ENCODE measurements at regions not wholly inside any gene's neighbourhood (a gene's known extent, or its start where the extent isn't known, plus 50 kb on each side); places are given as distances from the start of the nearest gene placed in this dataset.

DNA sequence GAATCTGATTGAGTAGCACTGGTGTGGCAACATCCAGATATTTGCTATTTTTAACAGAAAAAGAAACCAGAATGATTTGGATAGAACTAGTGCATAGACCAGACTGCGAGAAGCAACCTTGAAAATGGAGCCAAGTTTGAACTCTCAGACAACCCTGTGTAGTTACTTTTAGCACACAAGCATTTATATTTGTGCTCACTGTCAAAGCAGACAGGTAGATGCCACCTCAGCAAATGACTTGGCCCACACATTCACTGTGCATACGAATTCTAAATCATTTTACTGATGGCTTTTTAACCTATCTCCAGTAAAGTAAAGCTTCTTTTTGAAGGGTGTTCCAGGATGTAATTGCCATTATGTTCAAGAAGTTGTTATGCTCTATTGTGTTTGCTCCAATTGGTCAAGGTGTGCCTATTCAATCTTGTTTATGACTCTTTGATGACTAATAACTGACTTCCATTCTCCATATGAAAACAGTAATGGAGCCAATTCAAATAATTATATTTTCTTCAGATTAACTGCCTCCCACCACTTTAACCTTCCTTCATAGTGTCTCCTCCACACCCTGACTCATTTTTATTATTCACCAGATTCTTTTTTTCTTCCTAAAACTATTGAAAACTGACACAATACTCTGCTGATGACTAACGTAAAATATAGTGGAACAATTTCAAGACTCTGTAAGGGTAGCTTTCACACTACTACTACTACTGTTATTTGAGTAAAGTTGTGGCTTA is 138.5 kb downstream of the CCER1 start:
- Histone ChIP-seq H3K9me3 (ENCODE audit: insufficient read depth, low read length) (no peaks in the 10 kb centered on the region), H3K4me2 (ENCODE audit: low read length) (no peak overlapping the region), H3K36me3 (replicated peaks; ENCODE audit: low read depth, low read length) (no peaks in the 10 kb centered on the region), H4K20me1 (ENCODE audit: insufficient read depth, low read length) (no peaks in the 10 kb centered on the region), H3K4me3 (ENCODE audit: low read length) (no peak overlapping the region), H3K27me3 (ENCODE audit: low read depth, low read length) (no peaks in the 10 kb centered on the region), H2AFZ (ENCODE audit: low read depth, low read length) (no peak overlapping the region), H3K4me1 (ENCODE audit: low read length) (no peaks in the 10 kb centered on the region), H3K79me2 (ENCODE audit: low read length) (no peaks in the 10 kb centered on the region), H3K27ac (ENCODE audit: low read length) (no peak overlapping the region), H3K9ac (ENCODE audit: low read length) (no peak overlapping the region)
- TF ChIP-seq, protein P1, sequence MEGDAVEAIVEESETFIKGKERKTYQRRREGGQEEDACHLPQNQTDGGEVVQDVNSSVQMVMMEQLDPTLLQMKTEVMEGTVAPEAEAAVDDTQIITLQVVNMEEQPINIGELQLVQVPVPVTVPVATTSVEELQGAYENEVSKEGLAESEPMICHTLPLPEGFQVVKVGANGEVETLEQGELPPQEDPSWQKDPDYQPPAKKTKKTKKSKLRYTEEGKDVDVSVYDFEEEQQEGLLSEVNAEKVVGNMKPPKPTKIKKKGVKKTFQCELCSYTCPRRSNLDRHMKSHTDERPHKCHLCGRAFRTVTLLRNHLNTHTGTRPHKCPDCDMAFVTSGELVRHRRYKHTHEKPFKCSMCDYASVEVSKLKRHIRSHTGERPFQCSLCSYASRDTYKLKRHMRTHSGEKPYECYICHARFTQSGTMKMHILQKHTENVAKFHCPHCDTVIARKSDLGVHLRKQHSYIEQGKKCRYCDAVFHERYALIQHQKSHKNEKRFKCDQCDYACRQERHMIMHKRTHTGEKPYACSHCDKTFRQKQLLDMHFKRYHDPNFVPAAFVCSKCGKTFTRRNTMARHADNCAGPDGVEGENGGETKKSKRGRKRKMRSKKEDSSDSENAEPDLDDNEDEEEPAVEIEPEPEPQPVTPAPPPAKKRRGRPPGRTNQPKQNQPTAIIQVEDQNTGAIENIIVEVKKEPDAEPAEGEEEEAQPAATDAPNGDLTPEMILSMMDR (IDR thresholded peaks at IDR 0.05; ENCODE audit: low read depth, low read length), result no peak
- no peak for TF ChIP-seq EZH2phosphoT487 (IDR thresholded peaks at IDR 0.05; ENCODE audit: low read depth)

DNA sequence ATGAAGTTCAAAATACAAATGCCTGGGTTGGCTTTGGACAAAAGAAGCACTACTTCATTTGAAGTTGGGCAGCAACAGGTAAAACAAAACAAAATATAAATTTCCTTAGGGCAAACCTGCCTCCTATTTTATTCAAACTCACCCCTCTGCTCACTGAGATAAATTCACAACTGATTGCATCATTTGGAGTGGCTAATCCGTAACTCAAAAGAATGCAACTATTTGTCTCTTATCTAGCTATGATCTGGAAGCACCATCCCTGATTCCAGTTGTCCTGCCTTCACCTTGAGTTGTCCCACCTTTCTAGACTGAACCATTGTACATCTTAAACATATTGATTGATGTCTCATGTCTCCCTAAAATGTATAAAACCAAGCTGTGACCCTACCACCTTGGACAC is 145.0 kb downstream of the CCER1 start:
- TF ChIP-seq, protein P1 (IDR thresholded peaks at IDR 0.05; ENCODE audit: low read depth, low read length), result no peak
- no peak for TF ChIP-seq EZH2phosphoT487 (IDR thresholded peaks at IDR 0.05; ENCODE audit: low read depth)
- Histone ChIP-seq H3K4me1 (ENCODE audit: low read length) (no peaks in the 10 kb centered on the region), H3K9me3 (ENCODE audit: insufficient read depth, low read length) (no peaks in the 10 kb centered on the region), H3K4me2 (ENCODE audit: low read length) (no peak overlapping the region), H3K4me3 (ENCODE audit: low read length) (no peak overlapping the region), H3K79me2 (ENCODE audit: low read length) (no peaks in the 10 kb centered on the region), H3K9ac (ENCODE audit: low read length) (no peak overlapping the region), H3K36me3 (replicated peaks; ENCODE audit: low read depth, low read length) (no peaks in the 10 kb centered on the region), H3K27ac (ENCODE audit: low read length) (no peak overlapping the region), H3K27me3 (ENCODE audit: low read depth, low read length) (no peaks in the 10 kb centered on the region), H4K20me1 (ENCODE audit: insufficient read depth, low read length) (no peaks in the 10 kb centered on the region), H2AFZ (ENCODE audit: low read depth, low read length) (no peak overlapping the region)

DNA sequence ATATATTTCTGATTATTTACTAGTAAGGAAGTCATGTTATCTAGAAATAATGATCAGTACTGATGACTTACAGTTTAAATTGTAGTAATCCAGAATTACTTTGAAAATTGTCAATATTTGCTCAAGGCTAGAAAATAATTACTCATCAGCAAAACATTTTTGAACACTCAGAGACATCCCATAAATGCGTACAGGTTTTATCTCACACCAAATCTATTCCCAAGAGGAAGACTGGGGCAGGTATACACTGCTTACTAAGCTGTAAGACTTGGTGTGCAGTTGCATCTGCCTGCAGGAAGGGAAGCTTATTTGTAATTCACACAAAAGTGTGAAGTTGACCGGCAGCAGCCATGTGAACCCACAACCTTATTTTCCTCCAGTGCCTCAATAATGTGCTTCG is 146.4 kb downstream of the CCER1 start:
- Histone ChIP-seq H3K9ac (ENCODE audit: low read length) (no peak overlapping the region), H3K4me1 (ENCODE audit: low read length) (no peaks in the 10 kb centered on the region), H3K4me3 (ENCODE audit: low read length) (no peak overlapping the region), H3K79me2 (ENCODE audit: low read length) (no peaks in the 10 kb centered on the region), H3K27ac (ENCODE audit: low read length) (no peak overlapping the region), H3K4me2 (ENCODE audit: low read length) (no peak overlapping the region), H4K20me1 (ENCODE audit: insufficient read depth, low read length) (no peaks in the 10 kb centered on the region), H3K27me3 (ENCODE audit: low read depth, low read length) (no peaks in the 10 kb centered on the region), H3K36me3 (replicated peaks; ENCODE audit: low read depth, low read length) (no peaks in the 10 kb centered on the region), H3K9me3 (ENCODE audit: insufficient read depth, low read length) (no peaks in the 10 kb centered on the region), H2AFZ (ENCODE audit: low read depth, low read length) (no peak overlapping the region)
- TF ChIP-seq, protein P1 (IDR thresholded peaks at IDR 0.05; ENCODE audit: low read depth, low read length), result no peak
- no peak for TF ChIP-seq EZH2phosphoT487 (IDR thresholded peaks at IDR 0.05; ENCODE audit: low read depth)

DNA sequence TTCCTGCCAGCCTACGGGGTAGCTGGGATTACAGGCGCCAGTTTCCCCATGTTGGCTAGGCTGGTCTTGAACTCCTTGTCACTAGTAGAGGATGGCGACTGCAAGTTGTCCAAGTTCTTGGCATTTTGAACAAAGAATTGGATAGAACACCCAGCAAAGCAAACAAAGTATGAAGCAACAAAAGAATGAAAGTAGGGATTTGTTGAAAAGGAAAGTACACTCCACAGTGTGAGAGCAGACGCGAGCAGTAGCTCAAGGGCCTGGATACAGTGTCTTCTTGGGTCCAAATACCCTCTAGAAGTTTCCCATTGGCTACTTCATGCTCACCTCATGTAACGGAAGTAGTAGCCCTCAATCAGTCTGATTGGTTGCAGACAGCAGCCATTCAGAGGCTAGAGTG is 152.2 kb downstream of the CCER1 start:
- Histone ChIP-seq H2AFZ (ENCODE audit: low read depth, low read length) (no peak overlapping the region), H3K4me3 (ENCODE audit: low read length) (no peak overlapping the region), H3K4me2 (ENCODE audit: low read length) (no peak overlapping the region), H3K27ac (ENCODE audit: low read length) (no peak overlapping the region), H3K9me3 (ENCODE audit: insufficient read depth, low read length) (no peaks in the 10 kb centered on the region), H3K27me3 (ENCODE audit: low read depth, low read length) (no peaks in the 10 kb centered on the region), H3K79me2 (ENCODE audit: low read length) (no peaks in the 10 kb centered on the region), H4K20me1 (ENCODE audit: insufficient read depth, low read length) (no peaks in the 10 kb centered on the region), H3K9ac (ENCODE audit: low read length) (no peak overlapping the region), H3K4me1 (ENCODE audit: low read length) (no peaks in the 10 kb centered on the region), H3K36me3 (replicated peaks; ENCODE audit: low read depth, low read length) (no peaks in the 10 kb centered on the region)
- TF ChIP-seq, protein P1 (IDR thresholded peaks at IDR 0.05; ENCODE audit: low read depth, low read length), result no peak
- TF ChIP-seq EZH2phosphoT487 (IDR thresholded peaks at IDR 0.05; ENCODE audit: low read depth), result no peak
